ENCODE measurements at regions not wholly inside any gene's neighbourhood (a gene's known extent, or its start where the extent isn't known, plus 50 kb on each side); places are given as distances from the start of the nearest gene placed in this dataset.

GRCh38 chr4:189049682-189050081, 891.0 kb upstream of the FRG1 start:
- Histone ChIP-seq H3K79me2 (ENCODE audit: control insufficient read depth, insufficient read depth, low read length) (no peaks in the 10 kb centered on the region), H4K20me1 (ENCODE audit: control insufficient read depth, extremely low read depth, insufficient read depth, low read length) (no peaks in the 10 kb centered on the region), H2AFZ (ENCODE audit: low read length) (no peak overlapping the region), H3K27ac (ENCODE audit: insufficient read depth, low read length) (no peak overlapping the region), H3K4me1 (ENCODE audit: control insufficient read depth, extremely low read depth, insufficient read depth, low read length) (no peaks in the 10 kb centered on the region), H3K4me3 (replicated peaks in 1 of 4; ENCODE audit: control extremely low read depth in 1 of 4, insufficient read depth in 1 of 4, low read depth in 3 of 4, low read length in 4 of 4) (no peak overlapping the region), H3K36me3 (ENCODE audit: control insufficient read depth, insufficient read depth, low read length) (no peaks in the 10 kb centered on the region), H3K9ac (ENCODE audit: insufficient read depth, low read length) (no peak overlapping the region), H3K27me3 (ENCODE audit: control insufficient read depth, insufficient read depth, low read length) (no peaks in the 10 kb centered on the region), H3K4me2 (ENCODE audit: extremely low read depth, insufficient read depth, low read length) (no peak overlapping the region), H3K9me3 (ENCODE audit: control insufficient read depth, insufficient read depth, low read depth, low read length) (no peaks in the 10 kb centered on the region)
- DNase-seq (ENCODE audit: low read depth in 2 of 2), result no peak
- TF ChIP-seq, protein P1, sequence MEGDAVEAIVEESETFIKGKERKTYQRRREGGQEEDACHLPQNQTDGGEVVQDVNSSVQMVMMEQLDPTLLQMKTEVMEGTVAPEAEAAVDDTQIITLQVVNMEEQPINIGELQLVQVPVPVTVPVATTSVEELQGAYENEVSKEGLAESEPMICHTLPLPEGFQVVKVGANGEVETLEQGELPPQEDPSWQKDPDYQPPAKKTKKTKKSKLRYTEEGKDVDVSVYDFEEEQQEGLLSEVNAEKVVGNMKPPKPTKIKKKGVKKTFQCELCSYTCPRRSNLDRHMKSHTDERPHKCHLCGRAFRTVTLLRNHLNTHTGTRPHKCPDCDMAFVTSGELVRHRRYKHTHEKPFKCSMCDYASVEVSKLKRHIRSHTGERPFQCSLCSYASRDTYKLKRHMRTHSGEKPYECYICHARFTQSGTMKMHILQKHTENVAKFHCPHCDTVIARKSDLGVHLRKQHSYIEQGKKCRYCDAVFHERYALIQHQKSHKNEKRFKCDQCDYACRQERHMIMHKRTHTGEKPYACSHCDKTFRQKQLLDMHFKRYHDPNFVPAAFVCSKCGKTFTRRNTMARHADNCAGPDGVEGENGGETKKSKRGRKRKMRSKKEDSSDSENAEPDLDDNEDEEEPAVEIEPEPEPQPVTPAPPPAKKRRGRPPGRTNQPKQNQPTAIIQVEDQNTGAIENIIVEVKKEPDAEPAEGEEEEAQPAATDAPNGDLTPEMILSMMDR (conservative IDR thresholded peaks at IDR 0.05 in 1 of 2, IDR thresholded peaks at IDR 0.05 in 1 of 2; ENCODE audit: low read depth in 1 of 2, low read length in 2 of 2), result no peak
- TF ChIP-seq EZH2 (IDR thresholded peaks at IDR 0.05; ENCODE audit: low read length, missing control alignments), result no peak

- no peaks in the 10 kb centered on the region for H3K36me3 ChIP-seq (ENCODE audit: control insufficient read depth, insufficient read depth, low read length)
- H3K4me3 ChIP-seq (replicated peaks in 1 of 4; ENCODE audit: control extremely low read depth in 1 of 4, insufficient read depth in 1 of 4, low read depth in 3 of 4, low read length in 4 of 4), result peak overlapping the region in 2 of 4 experiments; percentile 17 to 39
- peak overlapping the region; percentile 27 for H3K4me2 ChIP-seq (ENCODE audit: extremely low read depth, insufficient read depth, low read length)
Measured at GRCh38 chr4:189050643-189051042, 890.0 kb upstream of the FRG1 start.

GRCh38 chr4:189053621-189054020, 887.1 kb upstream of the FRG1 start:
- no peak overlapping the region for H3K9ac ChIP-seq (ENCODE audit: insufficient read depth, low read length)
- no peaks in the 10 kb centered on the region for H3K27me3 ChIP-seq (ENCODE audit: control insufficient read depth, insufficient read depth, low read length)
- no peak for DNase-seq (ENCODE audit: low read depth in 2 of 2)
- no peak overlapping the region for H3K4me2 ChIP-seq (ENCODE audit: extremely low read depth, insufficient read depth, low read length)
- no peaks in the 10 kb centered on the region for H4K20me1 ChIP-seq (ENCODE audit: control insufficient read depth, extremely low read depth, insufficient read depth, low read length)
- no peaks in the 10 kb centered on the region for H3K79me2 ChIP-seq (ENCODE audit: control insufficient read depth, insufficient read depth, low read length)
- H2AFZ ChIP-seq (ENCODE audit: low read length), result no peak overlapping the region
- H3K4me3 ChIP-seq (replicated peaks in 1 of 4; ENCODE audit: control extremely low read depth in 1 of 4, insufficient read depth in 1 of 4, low read depth in 3 of 4, low read length in 4 of 4), result no peak overlapping the region
- H3K4me1 ChIP-seq (ENCODE audit: control insufficient read depth, extremely low read depth, insufficient read depth, low read length), result no peaks in the 10 kb centered on the region
- H3K36me3 ChIP-seq (ENCODE audit: control insufficient read depth, insufficient read depth, low read length), result no peaks in the 10 kb centered on the region
- no peak for TF ChIP-seq EZH2 (IDR thresholded peaks at IDR 0.05; ENCODE audit: low read length, missing control alignments)
- TF ChIP-seq, protein P1 (conservative IDR thresholded peaks at IDR 0.05 in 1 of 2, IDR thresholded peaks at IDR 0.05 in 1 of 2; ENCODE audit: low read depth in 1 of 2, low read length in 2 of 2), result no peak
- no peak overlapping the region for H3K27ac ChIP-seq (ENCODE audit: insufficient read depth, low read length)
- H3K9me3 ChIP-seq (ENCODE audit: control insufficient read depth, insufficient read depth, low read depth, low read length), result no peaks in the 10 kb centered on the region

More at GRCh38 chr4:189050643-189051042, 890.0 kb upstream of the FRG1 start:
- no peaks in the 10 kb centered on the region for H3K4me1 ChIP-seq (ENCODE audit: control insufficient read depth, extremely low read depth, insufficient read depth, low read length)
- no peak for DNase-seq (ENCODE audit: low read depth in 2 of 2)
- H3K79me2 ChIP-seq (ENCODE audit: control insufficient read depth, insufficient read depth, low read length), result no peaks in the 10 kb centered on the region
- no peak overlapping the region for H3K27ac ChIP-seq (ENCODE audit: insufficient read depth, low read length)
- H2AFZ ChIP-seq (ENCODE audit: low read length), result no peak overlapping the region
- no peak overlapping the region for H3K9ac ChIP-seq (ENCODE audit: insufficient read depth, low read length)
- no peaks in the 10 kb centered on the region for H3K9me3 ChIP-seq (ENCODE audit: control insufficient read depth, insufficient read depth, low read depth, low read length)
- H3K27me3 ChIP-seq (ENCODE audit: control insufficient read depth, insufficient read depth, low read length), result no peaks in the 10 kb centered on the region
- no peak for TF ChIP-seq EZH2 (IDR thresholded peaks at IDR 0.05; ENCODE audit: low read length, missing control alignments)
- TF ChIP-seq, protein P1 (conservative IDR thresholded peaks at IDR 0.05 in 1 of 2, IDR thresholded peaks at IDR 0.05 in 1 of 2; ENCODE audit: low read depth in 1 of 2, low read length in 2 of 2), result no peak
- no peaks in the 10 kb centered on the region for H4K20me1 ChIP-seq (ENCODE audit: control insufficient read depth, extremely low read depth, insufficient read depth, low read length)

All from fibroblast of lung (primary cell).